ENCODE measurements at regions not wholly inside any gene's neighbourhood (a gene's known extent, or its start where the extent isn't known, plus 50 kb on each side); places are given as distances from the start of the nearest gene placed in this dataset.
A peak's percentile ranks its signal among the peaks of the same experiment; 100 is the strongest.
"Not testable (repeated sequence)": the region's sequence is repeated elsewhere in the genome, so short reads cannot be mapped to it uniquely, and the experiment has no call there.

DNA sequence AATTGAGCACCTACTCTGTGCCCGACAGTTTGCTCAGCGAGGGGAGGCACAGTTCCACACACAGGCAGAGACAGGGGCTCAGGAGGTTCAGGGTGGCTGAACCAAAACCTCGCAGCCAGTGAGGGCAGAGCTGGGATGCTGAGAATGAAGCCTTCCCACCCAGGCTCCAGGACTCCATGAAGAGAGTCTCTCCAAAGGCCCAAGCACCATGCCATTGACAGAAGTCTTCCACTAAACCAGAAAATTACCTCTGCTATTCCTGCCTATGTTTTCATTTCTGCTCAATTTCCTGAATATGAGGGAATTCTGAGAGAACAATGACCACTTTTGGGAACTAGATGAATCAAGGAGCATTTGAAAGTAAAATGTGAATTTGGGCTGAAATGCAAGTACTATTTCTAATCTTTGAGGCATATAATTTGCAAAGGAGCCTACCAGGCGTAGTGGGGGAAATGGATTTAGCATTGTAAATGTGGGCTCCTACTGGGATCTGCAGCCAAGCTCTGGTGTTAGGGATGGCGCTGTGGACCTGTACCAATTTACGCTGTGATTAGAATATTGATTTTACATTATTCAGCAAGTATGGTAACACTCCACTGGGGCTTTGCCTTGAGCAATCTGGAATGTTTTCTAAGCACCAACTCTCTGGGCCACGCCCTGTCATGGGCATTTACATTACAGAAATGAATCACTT lies 91.9 kb downstream of the DRD1 start:
- no peak for DNase-seq (ENCODE audit: low read depth, low spot score)
- no peak overlapping the region for H3K4me3 ChIP-seq (ENCODE audit: low read length)

DNA sequence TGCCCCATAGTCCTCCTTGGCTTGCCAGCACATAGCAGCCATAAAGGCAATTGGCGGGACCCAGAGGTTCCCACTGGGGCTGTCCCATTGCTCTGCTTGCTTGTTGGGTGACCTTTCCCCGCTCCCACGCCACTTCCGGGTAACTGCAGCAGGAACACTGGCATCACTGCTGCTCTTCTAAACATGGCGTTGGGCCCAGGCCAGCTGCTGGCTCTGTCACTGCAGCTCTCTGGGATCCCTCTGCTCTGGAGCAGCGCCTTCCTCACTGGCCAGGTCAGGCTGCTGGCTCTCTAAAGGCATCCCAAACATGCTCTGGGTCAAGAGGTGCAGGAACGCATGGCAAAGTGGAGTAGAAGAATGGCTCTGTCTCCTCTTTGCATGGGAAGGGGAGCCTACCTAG lies 92.9 kb downstream of the DRD1 start:
- DNase-seq (ENCODE audit: low read depth, low spot score): no peak
- H3K4me3 ChIP-seq (ENCODE audit: low read length): no peak overlapping the region

GRCh38 chr5:175347931-175348330 lies 96.1 kb downstream of the DRD1 start:
- no peak for DNase-seq (ENCODE audit: low read depth, low spot score)
- H3K4me3 ChIP-seq (ENCODE audit: low read length): no peak overlapping the region

DNA sequence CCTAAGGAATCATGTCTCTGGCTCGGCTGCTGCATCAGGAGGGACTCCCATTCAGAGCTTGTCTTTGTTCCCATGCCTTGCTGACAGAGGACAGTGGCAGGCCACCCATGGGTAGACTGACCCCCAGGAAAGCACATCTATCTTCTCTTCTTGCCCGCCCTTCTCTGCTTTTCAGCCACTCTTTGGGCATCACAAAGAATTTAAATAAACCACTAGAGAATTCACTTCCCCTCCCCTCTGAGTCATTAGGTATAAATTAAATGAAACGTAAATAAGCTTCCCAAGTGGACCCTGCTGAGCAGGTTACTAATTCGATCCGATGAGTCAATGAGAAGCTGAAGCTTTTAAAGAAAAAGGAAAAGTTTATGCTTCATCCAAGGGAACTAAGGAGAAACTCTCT lies 97.0 kb downstream of the DRD1 start:
- no peak for DNase-seq (ENCODE audit: low read depth, low spot score)
- H3K4me3 ChIP-seq (ENCODE audit: low read length): no peak overlapping the region

DNA sequence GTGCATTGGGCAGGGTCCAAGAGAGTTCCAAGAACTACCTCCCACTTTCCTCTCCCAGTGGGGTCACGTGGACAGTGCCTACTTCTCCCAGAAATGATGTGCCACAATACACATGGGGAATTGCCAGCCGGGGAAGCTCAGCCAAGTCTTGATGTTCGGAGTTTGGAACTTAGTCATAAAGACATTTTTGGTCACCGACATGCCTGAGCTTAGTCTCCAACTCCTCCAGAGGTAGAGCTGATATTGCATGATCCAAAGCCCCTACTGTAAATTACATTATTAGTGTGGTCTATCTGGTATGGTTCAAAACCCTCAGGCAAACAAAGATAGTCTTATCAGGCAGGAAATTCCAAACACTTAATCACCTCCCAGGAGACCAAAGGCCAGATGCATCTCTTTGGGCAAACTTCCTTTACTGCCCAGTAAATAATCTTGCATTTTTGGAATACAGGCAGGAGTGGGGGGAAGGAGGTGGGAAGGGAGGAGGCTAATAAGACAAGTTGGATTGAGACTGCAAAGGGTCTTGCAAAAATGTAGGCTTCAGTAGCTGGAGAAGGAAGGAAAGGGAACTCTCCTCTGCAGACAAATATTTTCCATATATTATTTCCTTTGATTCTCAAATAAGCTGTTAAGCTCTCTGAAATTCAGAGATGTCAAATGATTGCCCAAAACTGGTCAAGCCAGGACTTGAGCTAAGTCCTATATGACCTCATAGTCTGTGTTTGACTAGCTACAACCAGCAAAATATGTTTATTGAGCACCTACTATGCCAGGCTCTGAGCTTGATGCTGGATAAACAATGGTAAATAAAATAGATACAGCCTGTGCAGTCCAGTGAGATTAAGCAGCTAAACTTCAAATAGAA lies 99.4 kb downstream of the DRD1 start:
- no peak for DNase-seq (ENCODE audit: low read depth, low spot score)
- H3K4me3 ChIP-seq (ENCODE audit: low read length): no peak overlapping the region

- H3K4me3 ChIP-seq (ENCODE audit: low read length): no peak overlapping the region
- no peak for DNase-seq (ENCODE audit: low read depth, low spot score)
These were observed 100.7 kb downstream of the DRD1 start for GRCh38 chr5:175343308-175343707.

- no peak for DNase-seq (ENCODE audit: low read depth, low spot score)
- no peak overlapping the region for H3K4me3 ChIP-seq (ENCODE audit: low read length)
These were observed 103.8 kb downstream of the DRD1 start for GRCh38 chr5:175340180-175340579.

- no peak overlapping the region for H3K4me3 ChIP-seq (ENCODE audit: low read length)
- no peak for DNase-seq (ENCODE audit: low read depth, low spot score)
These were observed 106.3 kb downstream of the DRD1 start for GRCh38 chr5:175337680-175338079.

DNA sequence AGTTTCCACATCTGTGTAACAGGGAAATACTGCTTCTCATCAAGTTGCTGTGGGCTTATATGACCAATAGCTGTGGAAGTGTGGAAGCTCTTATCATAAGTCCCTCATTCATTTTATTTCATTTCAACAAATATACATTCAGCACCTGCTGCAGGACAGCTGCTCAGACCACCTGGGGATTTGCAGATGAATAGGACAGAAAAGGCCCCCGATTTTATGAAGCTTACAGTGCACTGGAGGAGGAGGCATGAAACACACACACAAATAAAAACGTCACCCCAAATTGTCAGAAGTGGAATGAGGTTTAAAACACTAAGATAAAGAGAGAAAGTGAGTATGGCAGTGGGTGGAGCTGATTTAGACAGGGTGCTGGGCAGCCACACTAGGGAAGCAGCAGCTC lies 107.2 kb downstream of the DRD1 start:
- no peak for DNase-seq (ENCODE audit: low read depth, low spot score)
- H3K4me3 ChIP-seq (ENCODE audit: low read length): no peak overlapping the region

GRCh38 chr5:175335691-175336090 lies 108.3 kb downstream of the DRD1 start:
- DNase-seq (ENCODE audit: low read depth, low spot score): no peak
- H3K4me3 ChIP-seq (ENCODE audit: low read length): no peak overlapping the region

DNA sequence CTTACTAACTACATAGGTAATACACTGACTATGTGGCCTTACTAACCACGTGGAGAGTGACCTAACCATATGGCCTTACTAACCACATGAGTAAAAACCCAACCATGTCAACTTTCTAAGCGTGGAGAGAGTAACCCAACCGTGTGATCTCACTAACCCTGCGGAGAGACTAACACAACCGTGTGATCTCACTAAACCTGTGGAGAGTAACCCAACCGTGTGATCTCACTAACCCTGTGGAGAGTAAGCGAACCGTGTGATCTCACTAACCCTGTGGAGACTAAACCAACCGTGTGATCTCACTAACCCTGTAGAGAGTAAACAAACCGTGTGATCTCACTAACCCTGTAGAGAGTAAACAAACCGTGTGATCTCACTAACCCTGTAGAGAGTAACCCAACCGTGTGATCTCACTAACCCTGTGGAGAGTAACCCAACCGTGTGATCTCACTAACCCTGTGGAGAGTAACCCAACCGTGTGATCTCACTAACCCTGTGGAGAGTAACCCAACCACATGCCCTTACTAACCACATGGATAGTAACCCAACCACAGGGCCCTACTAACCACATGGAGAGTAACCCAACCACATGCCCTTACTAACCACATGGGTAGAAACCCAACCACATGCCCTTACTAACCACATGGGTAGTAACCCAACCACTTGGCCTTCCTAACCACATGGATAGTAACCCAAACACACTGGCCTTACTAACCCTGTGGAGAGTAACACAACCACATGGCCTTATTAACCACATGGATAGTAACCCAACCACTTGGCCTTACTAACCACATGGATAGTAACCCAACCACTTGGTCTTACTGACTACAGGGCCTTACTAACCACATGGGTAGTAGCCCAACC lies 112.6 kb downstream of the DRD1 start:
- peak; percentile 11 for DNase-seq (ENCODE audit: low read depth, low spot score)
- H3K4me3 ChIP-seq (ENCODE audit: low read length): not testable (repeated sequence)

DNA sequence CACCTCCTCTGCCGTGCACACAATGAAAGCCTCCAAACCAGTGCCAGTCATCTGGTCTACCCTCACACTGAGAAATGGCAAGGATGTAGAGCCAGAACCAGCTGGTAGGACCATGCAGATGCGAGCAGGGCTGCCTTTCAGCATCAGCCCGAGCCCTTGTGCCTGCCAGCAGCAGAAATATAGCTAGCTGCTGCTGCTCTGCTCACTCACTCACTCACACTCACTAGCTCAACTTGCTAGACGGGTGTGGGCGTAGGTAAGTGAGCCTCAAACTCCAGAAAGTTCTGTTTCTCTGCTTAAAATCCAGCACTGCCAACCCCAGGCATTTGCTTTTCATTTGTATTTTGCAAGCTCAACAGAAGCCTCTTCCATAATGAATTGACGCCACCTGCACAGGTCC lies 114.0 kb downstream of the DRD1 start:
- H3K4me3 ChIP-seq (ENCODE audit: low read length): no peak overlapping the region
- no peak for DNase-seq (ENCODE audit: low read depth, low spot score)

DNA sequence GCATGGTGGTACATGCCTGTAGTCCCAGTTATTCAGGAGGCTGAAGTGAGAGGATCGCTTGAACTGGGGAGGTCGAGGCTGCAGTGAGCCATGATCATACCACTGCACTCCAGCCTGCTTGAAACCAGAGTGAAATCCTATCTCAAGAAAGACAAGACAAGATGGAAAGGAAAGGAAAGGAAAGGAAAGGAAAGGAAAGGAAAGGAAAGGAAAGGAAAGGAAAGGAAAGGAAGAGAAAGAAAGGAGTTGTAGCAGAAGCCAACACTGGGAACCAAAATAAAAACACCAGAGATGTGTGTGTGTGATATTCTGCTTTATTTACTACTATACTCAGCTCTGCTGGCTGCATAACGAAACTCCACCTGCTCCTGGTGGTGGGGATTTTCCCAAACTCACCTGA lies 115.3 kb downstream of the DRD1 start:
- no peak overlapping the region for H3K4me3 ChIP-seq (ENCODE audit: low read length)
- no peak for DNase-seq (ENCODE audit: low read depth, low spot score)

DNA sequence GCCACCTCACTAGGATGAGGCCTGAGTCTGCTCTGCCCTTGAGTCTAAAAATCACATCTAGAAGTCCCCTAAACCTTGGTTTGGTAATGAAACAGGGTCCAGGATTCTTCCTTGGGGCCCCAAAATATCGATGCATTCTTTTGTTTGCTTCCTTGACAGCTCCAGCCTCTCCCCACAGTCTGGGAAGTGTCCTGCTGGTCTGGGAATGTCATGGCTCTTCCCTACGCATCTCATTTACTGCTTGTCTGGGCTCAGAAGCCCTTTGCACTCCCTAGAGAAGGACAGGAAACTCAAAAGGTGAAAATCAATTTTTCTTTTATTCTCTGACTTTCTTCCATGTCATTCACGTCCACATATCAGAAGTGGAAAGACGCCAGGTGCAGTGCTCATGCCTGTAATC lies 115.8 kb downstream of the DRD1 start:
- H3K4me3 ChIP-seq (ENCODE audit: low read length): no peak overlapping the region
- no peak for DNase-seq (ENCODE audit: low read depth, low spot score)

DNA sequence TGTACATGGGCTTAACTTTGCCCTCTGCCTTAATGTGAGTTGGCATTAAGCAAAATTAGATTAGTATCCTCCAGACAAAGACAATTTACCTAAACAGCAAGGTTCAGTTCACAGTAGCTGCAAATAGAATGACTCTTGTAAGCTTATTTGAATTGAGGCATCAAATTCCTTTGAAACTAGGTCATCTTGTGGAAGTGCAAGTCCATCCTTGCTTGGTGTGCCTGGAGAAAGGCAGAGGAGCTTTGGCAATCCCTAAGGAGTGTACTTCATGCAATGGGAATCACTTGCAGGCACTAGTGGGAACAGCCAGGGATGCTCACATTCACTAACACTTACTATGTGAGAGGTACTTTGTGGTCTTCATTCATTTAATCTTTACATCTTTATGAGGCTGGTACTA lies 118.3 kb downstream of the DRD1 start:
- no peak for DNase-seq (ENCODE audit: low read depth, low spot score)

GRCh38 chr5:175321927-175322532 lies 122.0 kb downstream of the DRD1 start:
- peak; percentile 38 for DNase-seq (ENCODE audit: low read depth, low spot score)

More for the DNA sequence above, 118.3 kb downstream of the DRD1 start:
- no peak overlapping the region for H3K4me3 ChIP-seq (ENCODE audit: low read length)

DNA sequence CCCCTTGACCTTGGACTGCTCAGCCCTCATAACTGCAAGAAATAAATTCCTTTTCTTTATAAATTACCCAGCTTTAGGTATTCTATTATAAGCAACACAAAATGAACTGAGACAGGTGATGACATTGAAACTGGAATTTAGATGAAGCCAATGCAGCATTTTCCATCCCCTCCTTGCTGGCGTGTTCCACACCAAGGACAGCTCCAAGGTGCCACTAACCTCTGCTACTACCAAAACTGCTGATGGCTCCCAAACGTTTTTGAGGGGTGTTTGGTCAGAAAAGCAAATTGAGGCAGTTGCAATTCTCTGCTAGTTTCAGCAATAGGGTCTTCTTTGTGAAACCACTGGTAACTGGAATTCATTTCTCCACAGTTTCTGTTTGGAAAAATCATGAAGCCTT lies 124.8 kb downstream of the DRD1 start:
- DNase-seq (ENCODE audit: low read depth, low spot score): no peak
- H3K4me3 ChIP-seq (ENCODE audit: low read length): no peak overlapping the region

More at GRCh38 chr5:175321927-175322532, 122.0 kb downstream of the DRD1 start:
- no peak overlapping the region for H3K4me3 ChIP-seq (ENCODE audit: low read length)

DNA sequence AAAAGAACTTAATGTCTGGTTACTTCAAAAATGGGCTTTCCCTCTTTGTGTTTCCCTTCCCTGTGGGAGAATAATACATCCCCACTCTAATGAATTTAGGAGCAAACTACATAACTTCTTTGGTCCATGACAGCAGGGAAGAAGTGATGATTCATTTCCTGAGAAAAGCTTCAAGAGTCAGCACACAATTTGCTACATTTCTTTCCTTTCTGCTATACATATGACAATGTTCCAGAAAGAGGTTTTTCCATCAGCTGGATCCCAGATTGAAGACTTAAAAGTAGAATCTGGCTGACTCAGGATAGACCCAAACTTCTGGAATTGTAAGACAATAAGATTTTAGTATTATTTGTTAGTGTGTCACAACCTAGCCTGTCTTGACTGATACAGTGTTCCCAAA lies 126.1 kb downstream of the DRD1 start:
- H3K4me3 ChIP-seq (ENCODE audit: low read length): no peak overlapping the region
- no peak for DNase-seq (ENCODE audit: low read depth, low spot score)

DNA sequence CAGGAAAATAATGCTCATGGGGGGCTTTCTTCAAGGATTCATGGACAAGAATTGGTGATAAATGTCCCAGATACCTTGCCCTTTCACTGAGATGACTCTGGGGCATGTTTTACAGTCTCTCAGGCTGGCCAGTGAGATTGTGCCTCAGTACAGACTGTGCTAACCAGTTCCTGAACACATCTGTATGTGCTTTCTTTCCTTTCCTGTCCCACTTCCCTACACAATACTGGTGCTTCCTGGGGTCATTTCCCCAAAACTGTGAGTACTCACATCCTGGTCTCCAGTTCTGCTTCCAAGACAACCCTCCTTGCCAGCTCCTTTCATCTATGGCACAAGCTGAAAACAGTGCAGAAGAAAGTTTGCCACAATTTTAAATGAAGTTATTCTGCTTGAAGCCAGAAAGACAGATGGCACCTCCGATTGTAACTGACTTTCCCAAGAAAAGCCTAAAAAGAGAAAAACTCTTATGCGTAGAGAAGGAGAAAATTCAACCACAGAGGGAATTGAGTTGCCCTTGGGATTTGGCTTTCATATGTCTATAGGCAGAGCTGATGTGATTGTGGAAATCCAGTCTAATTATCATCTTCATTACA lies 134.7 kb downstream of the DRD1 start:
- H3K4me3 ChIP-seq (ENCODE audit: low read length): no peak overlapping the region
- no peak for DNase-seq (ENCODE audit: low read depth, low spot score)

All from Jurkat, Clone E6-1 (cell line).